HepG2 (cell line): ENCODE measurements at regions not wholly inside any gene's neighbourhood (a gene's known extent, or its start where the extent isn't known, plus 50 kb on each side); places are given as distances from the start of the nearest gene placed in this dataset.

Source experiments
- CEBPB ChIP-seq: IDR thresholded peaks from 2 replicates; pipeline ENCODE4 v1.6.1; 2011; ENCODE audit warnings: low read depth, low read length, improper control_type of control experiment, borderline replicate concordance
- HNRNPK ChIP-seq: fragments of 200-400 bp; formaldehyde crosslinking; IDR thresholded peaks from 2 replicates; pipeline ENCODE4 v1.6.1; 2018; ENCODE audit warnings: low read length, low read depth, moderate library complexity, mild to moderate bottlenecking; ENCODE audit not compliant: poor library complexity, severe bottlenecking
- KAT7 ChIP-seq: IDR thresholded peaks from 2 replicates; pipeline ENCODE4 v1.6.1; 2018; ENCODE audit warnings: borderline replicate concordance, missing compliant biosample characterization
- KDM5B ChIP-seq: sonication (generic); formaldehyde crosslinking; IDR thresholded peaks from 2 replicates; pipeline ENCODE4 v1.4.0; 2020; ENCODE audit warnings: missing genetic modification reagents, mild to moderate bottlenecking, borderline replicate concordance
- MEIS2 ChIP-seq: sonication (generic); formaldehyde crosslinking; IDR thresholded peaks from 2 replicates; pipeline ENCODE4 v1.9.0; 2021; ENCODE audit warnings: mild to moderate bottlenecking, missing genetic modification reagents
- POLR2A ChIP-seq, 2 experiments: IDR thresholded peaks; 2 replicates each; pipeline ENCODE4 v1.6.1; 2011; ENCODE audit warnings: low read depth in 2 of 2, low read length in 2 of 2, mild to moderate bottlenecking in 1 of 2, moderate library complexity in 1 of 2; ENCODE audit not compliant: insufficient read depth in 1 of 2
- SUZ12 ChIP-seq: fragments of 150-350 bp; IDR thresholded peaks from 2 replicates; pipeline ENCODE4 v1.6.1; 2014; ENCODE audit warnings: low read depth, low read length
- ZFAT ChIP-seq: sonication (generic); formaldehyde crosslinking; conservative IDR thresholded peaks from 2 replicates; pipeline ENCODE4 v1.8.1; 2023; ENCODE audit warnings: missing genetic modification reagents, inconsistent platforms
- ZFP1 ChIP-seq: IDR thresholded peaks from 2 replicates; pipeline ENCODE4 v1.6.1; 2016
- ZNF335 ChIP-seq: sonication (generic); formaldehyde crosslinking; IDR thresholded peaks from 2 replicates; pipeline ENCODE4 v1.4.0; 2020; ENCODE audit warnings: missing genetic modification reagents
- ZNF615 ChIP-seq: sonication (generic); formaldehyde crosslinking; IDR thresholded peaks from 2 replicates; pipeline ENCODE4 v1.5.0; 2020; ENCODE audit warnings: mild to moderate bottlenecking, missing genetic modification reagents, borderline replicate concordance
- TF ChIP-seq, protein P1 (sequence below): sonication (generic); formaldehyde crosslinking; IDR thresholded peaks from 2 replicates; pipeline ENCODE4 v1.5.0; 2020; ENCODE audit warnings: mild to moderate bottlenecking, missing genetic modification reagents, moderate library complexity
- TF ChIP-seq, protein P2 (sequence below): sonication (generic); formaldehyde crosslinking; IDR thresholded peaks from 2 replicates; pipeline ENCODE4 v1.4.0; 2020; ENCODE audit warnings: missing genetic modification reagents

DNA sequence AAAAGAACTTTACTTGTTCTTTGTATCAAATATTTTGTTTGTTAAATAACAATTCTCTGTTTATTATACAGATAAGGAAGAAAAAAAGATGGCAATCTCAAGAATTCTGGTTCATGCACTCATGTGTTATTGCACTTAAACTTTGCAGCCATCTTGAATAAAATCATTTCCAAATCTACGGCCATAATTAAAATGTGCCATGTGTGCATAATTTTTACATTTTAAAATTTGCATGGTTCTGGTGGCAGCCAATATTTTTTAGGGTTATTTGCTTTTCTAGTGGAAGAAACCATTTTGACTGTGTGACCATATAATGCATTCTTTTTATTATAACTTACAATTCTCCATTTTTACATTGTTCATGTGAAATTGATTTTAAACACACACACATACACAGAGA lies 1518.1 kb upstream of the ZEB2 start:
- no peak for TF ChIP-seq MEIS2 (CRISPR knock-in tag)
- TF ChIP-seq ZFAT = no peak
- no peak for TF ChIP-seq ZNF615
- TF ChIP-seq CEBPB = no peak
- TF ChIP-seq, protein P1, sequence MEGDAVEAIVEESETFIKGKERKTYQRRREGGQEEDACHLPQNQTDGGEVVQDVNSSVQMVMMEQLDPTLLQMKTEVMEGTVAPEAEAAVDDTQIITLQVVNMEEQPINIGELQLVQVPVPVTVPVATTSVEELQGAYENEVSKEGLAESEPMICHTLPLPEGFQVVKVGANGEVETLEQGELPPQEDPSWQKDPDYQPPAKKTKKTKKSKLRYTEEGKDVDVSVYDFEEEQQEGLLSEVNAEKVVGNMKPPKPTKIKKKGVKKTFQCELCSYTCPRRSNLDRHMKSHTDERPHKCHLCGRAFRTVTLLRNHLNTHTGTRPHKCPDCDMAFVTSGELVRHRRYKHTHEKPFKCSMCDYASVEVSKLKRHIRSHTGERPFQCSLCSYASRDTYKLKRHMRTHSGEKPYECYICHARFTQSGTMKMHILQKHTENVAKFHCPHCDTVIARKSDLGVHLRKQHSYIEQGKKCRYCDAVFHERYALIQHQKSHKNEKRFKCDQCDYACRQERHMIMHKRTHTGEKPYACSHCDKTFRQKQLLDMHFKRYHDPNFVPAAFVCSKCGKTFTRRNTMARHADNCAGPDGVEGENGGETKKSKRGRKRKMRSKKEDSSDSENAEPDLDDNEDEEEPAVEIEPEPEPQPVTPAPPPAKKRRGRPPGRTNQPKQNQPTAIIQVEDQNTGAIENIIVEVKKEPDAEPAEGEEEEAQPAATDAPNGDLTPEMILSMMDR (CRISPR knock-in tag) = no peak
- TF ChIP-seq POLR2A (IDR thresholded peaks at IDR 0.05; ENCODE audit: insufficient read depth in 1 of 2, low read depth in 2 of 2, low read length in 2 of 2) = no peak
- no peak for TF ChIP-seq SUZ12
- TF ChIP-seq KDM5B = no peak
- TF ChIP-seq ZFP1 (CRISPR knock-in tag) = no peak
- no peak for TF ChIP-seq HNRNPK
- TF ChIP-seq KAT7 (CRISPR knock-in tag) = no peak
- no peak for TF ChIP-seq ZNF335 (CRISPR knock-in tag)
- TF ChIP-seq, protein P2, sequence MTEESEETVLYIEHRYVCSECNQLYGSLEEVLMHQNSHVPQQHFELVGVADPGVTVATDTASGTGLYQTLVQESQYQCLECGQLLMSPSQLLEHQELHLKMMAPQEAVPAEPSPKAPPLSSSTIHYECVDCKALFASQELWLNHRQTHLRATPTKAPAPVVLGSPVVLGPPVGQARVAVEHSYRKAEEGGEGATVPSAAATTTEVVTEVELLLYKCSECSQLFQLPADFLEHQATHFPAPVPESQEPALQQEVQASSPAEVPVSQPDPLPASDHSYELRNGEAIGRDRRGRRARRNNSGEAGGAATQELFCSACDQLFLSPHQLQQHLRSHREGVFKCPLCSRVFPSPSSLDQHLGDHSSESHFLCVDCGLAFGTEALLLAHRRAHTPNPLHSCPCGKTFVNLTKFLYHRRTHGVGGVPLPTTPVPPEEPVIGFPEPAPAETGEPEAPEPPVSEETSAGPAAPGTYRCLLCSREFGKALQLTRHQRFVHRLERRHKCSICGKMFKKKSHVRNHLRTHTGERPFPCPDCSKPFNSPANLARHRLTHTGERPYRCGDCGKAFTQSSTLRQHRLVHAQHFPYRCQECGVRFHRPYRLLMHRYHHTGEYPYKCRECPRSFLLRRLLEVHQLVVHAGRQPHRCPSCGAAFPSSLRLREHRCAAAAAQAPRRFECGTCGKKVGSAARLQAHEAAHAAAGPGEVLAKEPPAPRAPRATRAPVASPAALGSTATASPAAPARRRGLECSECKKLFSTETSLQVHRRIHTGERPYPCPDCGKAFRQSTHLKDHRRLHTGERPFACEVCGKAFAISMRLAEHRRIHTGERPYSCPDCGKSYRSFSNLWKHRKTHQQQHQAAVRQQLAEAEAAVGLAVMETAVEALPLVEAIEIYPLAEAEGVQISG (CRISPR knock-in tag) = no peak
